B cell (primary cell): ENCODE measurements at regions not wholly inside any gene's neighbourhood (a gene's known extent, or its start where the extent isn't known, plus 50 kb on each side); places are given as distances from the start of the nearest gene placed in this dataset.
"Not testable (repeated sequence)": the region's sequence is repeated elsewhere in the genome, so short reads cannot be mapped to it uniquely, and the experiment has no call there.

Source experiments
- ATAC-seq: fragments of 200-7000 bp; cut with Tn5 transposase; one replicate; pipeline ENCODE4 v1.10.0; 2021; ENCODE audit warnings: low read depth, mild to moderate bottlenecking, moderate number of reproducible peaks, moderate library complexity
- CTCF ChIA-PET: fragments of 350-600 bp; sonication (Branson Sonifier 250); formaldehyde crosslinking; loops from one replicate; lab custom pipeline; 2021; ENCODE audit warnings: antibody characterized with exemption, inconsistent platforms; lab: Charles Lee
- POLR2A ChIA-PET: fragments of 350-600 bp; sonication (Branson Sonifier 250); formaldehyde crosslinking; loops from one replicate; lab custom pipeline; 2021; ENCODE audit warnings: antibody characterized with exemption; lab: Charles Lee
- DNase-seq: peaks from one replicate; pipeline ENCODE4 v3.0.0; 2013
- H2AFZ ChIP-seq: 2 replicates; pipeline ENCODE4 v1.6.1; 2012; ENCODE audit warnings: mild to moderate bottlenecking, low read depth, low read length; ENCODE audit not compliant: insufficient read depth, poor library complexity, severe bottlenecking
- H3K27ac ChIP-seq, 2 donors: 1 replicate in 1 of 2; 2 replicates in 1 of 2; pipeline ENCODE4 v1.5.1; 2012 to 2013; ENCODE audit warnings: low read length in 2 of 2, mild to moderate bottlenecking in 2 of 2, moderate library complexity in 1 of 2
- H3K27me3 ChIP-seq, 4 experiments: fragments of 200-600 bp in 1 of 4; sonication (generic) in 1 of 4; replicated peaks in 1 of 4; 1 replicate in 2 of 4; 2 replicates in 2 of 4; pipeline versions ENCODE4 v1.6.1 to v1.7.0; 2013 to 2016; ENCODE audit warnings: low read length in 3 of 4, mild to moderate bottlenecking in 2 of 4, mixed read lengths in 1 of 4, moderate library complexity in 1 of 4; ENCODE audit not compliant: insufficient read depth in 4 of 4, control insufficient read depth in 3 of 4; ENCODE audit errors: control extremely low read depth in 1 of 4
- H3K36me3 ChIP-seq, 2 experiments: replicated peaks in 1 of 2; 1 replicate in 1 of 2; 2 replicates in 1 of 2; pipeline versions ENCODE4 v1.6.1 to v1.7.1; 2013; ENCODE audit warnings: low read length in 1 of 2; ENCODE audit not compliant: insufficient read depth in 2 of 2, control insufficient read depth in 1 of 2; ENCODE audit errors: control extremely low read depth in 1 of 2, extremely low read depth in 1 of 2
- H3K4me1 ChIP-seq, 2 donors: fragments of 200-600 bp in 1 of 2; sonication (generic) in 1 of 2; 1 replicate in 1 of 2; 2 replicates in 1 of 2; pipeline versions ENCODE4 v1.5.1 to v1.6.1; 2013 to 2017; ENCODE audit warnings: low read length in 2 of 2; ENCODE audit not compliant: control insufficient read depth in 2 of 2, insufficient read depth in 2 of 2
- H3K4me2 ChIP-seq: replicated peaks from 2 replicates; pipeline ENCODE3; 2012; ENCODE audit warnings: mild to moderate bottlenecking, low read depth, low read length; ENCODE audit not compliant: poor library complexity, severe bottlenecking
- H3K4me3 ChIP-seq, 5 experiments: fragments of 200-600 bp in 1 of 5; sonication (generic) in 1 of 5; 1 replicate in 3 of 5; 2 replicates in 2 of 5; pipeline versions ENCODE4 v1.5.1 to v1.7.0; 2011 to 2016; ENCODE audit warnings: low read length in 4 of 5, mild to moderate bottlenecking in 4 of 5, low read depth in 2 of 5, control low read depth in 1 of 5, moderate library complexity in 1 of 5; ENCODE audit not compliant: insufficient read depth in 1 of 5; ENCODE audit errors: control extremely low read depth in 1 of 5, extremely low read depth in 1 of 5
- H3K79me2 ChIP-seq: fragments of 200-600 bp; sonication (generic); one replicate; pipeline ENCODE4 v1.6.0; 2016; ENCODE audit warnings: low read length; ENCODE audit not compliant: control insufficient read depth, insufficient read depth
- H3K9ac ChIP-seq: fragments of 200-600 bp; sonication (generic); 2 replicates; pipeline ENCODE4 v1.6.1; 2017; ENCODE audit warnings: mild to moderate bottlenecking, low read length, moderate library complexity
- H3K9me3 ChIP-seq, 3 donors: one replicate each; pipeline versions ENCODE4 v1.6.1 to v1.7.1; 2013; ENCODE audit warnings: low read length in 2 of 3; ENCODE audit not compliant: control insufficient read depth in 2 of 3, insufficient read depth in 1 of 3; ENCODE audit errors: control extremely low read depth in 1 of 3
- H4K20me1 ChIP-seq: 2 replicates; pipeline ENCODE4 v1.6.0; 2012; ENCODE audit warnings: mild to moderate bottlenecking, low read length; ENCODE audit not compliant: insufficient read depth, control insufficient read depth, poor library complexity, severe bottlenecking
- H3K27ac Mint-ChIP-seq: one replicate; pipeline ENCODE4 v1.8.0; 2021; ENCODE audit warnings: mixed read lengths
- H3K27me3 Mint-ChIP-seq: one replicate; pipeline ENCODE4 v1.8.0; 2021; ENCODE audit warnings: mixed read lengths
- H3K4me1 Mint-ChIP-seq: one replicate; pipeline ENCODE4 v1.8.0; 2021; ENCODE audit warnings: mixed read lengths
- H3K4me3 Mint-ChIP-seq: one replicate; pipeline ENCODE4 v1.8.0; 2021; ENCODE audit warnings: mixed read lengths
- H3K9me3 Mint-ChIP-seq: one replicate; pipeline ENCODE4 v1.8.0; 2022; ENCODE audit warnings: mixed read lengths; ENCODE audit not compliant: insufficient read depth
- EZH2 ChIP-seq: IDR thresholded peaks from 2 replicates; pipeline ENCODE4 v1.6.1; 2012; ENCODE audit warnings: borderline replicate concordance, low read depth, mild to moderate bottlenecking, moderate library complexity, low read length; ENCODE audit not compliant: insufficient read depth, poor library complexity, severe bottlenecking
- WGBS: methylation state at CpG from one replicate; pipeline ENCODE4 v1.1.5; 2013; ENCODE audit warnings: missing lambda C conversion rate; ENCODE audit not compliant: insufficient coverage; 5-methylcytosine and 5-hydroxymethylcytosine counted together
- intact Hi-C: fragments of 100-400 bp; cut with micrococcal nuclease; formaldehyde crosslinking; loops from one replicate; pipeline ENCODE4 v1.10.0; 2022
- TF ChIP-seq, protein P1 (sequence below): fragments of 200-600 bp; IDR thresholded peaks from one replicate; pipeline ENCODE4 v1.8.0; 2022; ENCODE audit warnings: antibody characterized with exemption, mild to moderate bottlenecking

- ChIA-PET CTCF (no interaction called here), POLR2A (no interaction called here)
- Histone ChIP-seq H3K9ac (no peak overlapping the region), H3K4me2 (no peak overlapping the region), H2AFZ (no peak overlapping the region), H3K79me2 (peaks cover 10% of the 10 kb centered on the region), H3K36me3 (no peaks in the 10 kb centered on the region), H3K27me3 (no peaks in the 10 kb centered on the region), H3K4me3 (no peak overlapping the region), H3K27ac (no peak overlapping the region), H3K4me1 (no peaks in the 10 kb centered on the region), H4K20me1 (peaks cover 5% of the 10 kb centered on the region), H3K9me3 (peaks cover 0 to 4% (median 2%) of the 10 kb centered on the region in 3 donors)
- no peaks in the 10 kb centered on the region for H3K27me3 Mint-ChIP-seq
- intact Hi-C loops, result no loop called here
- no peak overlapping the region for H3K4me3 Mint-ChIP-seq
- TF ChIP-seq EZH2, result no peak
- TF ChIP-seq, protein P1, sequence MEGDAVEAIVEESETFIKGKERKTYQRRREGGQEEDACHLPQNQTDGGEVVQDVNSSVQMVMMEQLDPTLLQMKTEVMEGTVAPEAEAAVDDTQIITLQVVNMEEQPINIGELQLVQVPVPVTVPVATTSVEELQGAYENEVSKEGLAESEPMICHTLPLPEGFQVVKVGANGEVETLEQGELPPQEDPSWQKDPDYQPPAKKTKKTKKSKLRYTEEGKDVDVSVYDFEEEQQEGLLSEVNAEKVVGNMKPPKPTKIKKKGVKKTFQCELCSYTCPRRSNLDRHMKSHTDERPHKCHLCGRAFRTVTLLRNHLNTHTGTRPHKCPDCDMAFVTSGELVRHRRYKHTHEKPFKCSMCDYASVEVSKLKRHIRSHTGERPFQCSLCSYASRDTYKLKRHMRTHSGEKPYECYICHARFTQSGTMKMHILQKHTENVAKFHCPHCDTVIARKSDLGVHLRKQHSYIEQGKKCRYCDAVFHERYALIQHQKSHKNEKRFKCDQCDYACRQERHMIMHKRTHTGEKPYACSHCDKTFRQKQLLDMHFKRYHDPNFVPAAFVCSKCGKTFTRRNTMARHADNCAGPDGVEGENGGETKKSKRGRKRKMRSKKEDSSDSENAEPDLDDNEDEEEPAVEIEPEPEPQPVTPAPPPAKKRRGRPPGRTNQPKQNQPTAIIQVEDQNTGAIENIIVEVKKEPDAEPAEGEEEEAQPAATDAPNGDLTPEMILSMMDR, result no peak
- H3K27ac Mint-ChIP-seq, result no peak overlapping the region
- DNase-seq, result no peak
- no CpG with 5 or more reads among the region's 1 CpG for WGBS
- no peak for ATAC-seq
- no peaks in the 10 kb centered on the region for H3K4me1 Mint-ChIP-seq
- H3K9me3 Mint-ChIP-seq, result peaks cover 11% of the 10 kb centered on the region
These were observed 1397.0 kb downstream of the UQCRFS1 start for GRCh38 chr19:27815985-27816384.

GRCh38 chr19:27814834-27815233 is 1398.1 kb downstream of the UQCRFS1 start:
- DNase-seq, ATAC-seq, H3K4me2 ChIP-seq, H3K4me1 Mint-ChIP-seq, POLR2A ChIA-PET, H3K4me3 ChIP-seq, H2AFZ ChIP-seq, H3K27me3 ChIP-seq, H3K4me1 ChIP-seq, CTCF ChIA-PET, H3K27ac Mint-ChIP-seq, H4K20me1 ChIP-seq, H3K27me3 Mint-ChIP-seq, intact Hi-C loops, H3K27ac ChIP-seq, H3K4me3 Mint-ChIP-seq, H3K9me3 ChIP-seq, H3K36me3 ChIP-seq, H3K9ac ChIP-seq: not testable (repeated sequence)
- WGBS, result 81% methylated on average over 2 of the region's 4 CpGs
- peaks cover 10% of the 10 kb centered on the region for H3K79me2 ChIP-seq
- peaks cover 11% of the 10 kb centered on the region for H3K9me3 Mint-ChIP-seq

DNA sequence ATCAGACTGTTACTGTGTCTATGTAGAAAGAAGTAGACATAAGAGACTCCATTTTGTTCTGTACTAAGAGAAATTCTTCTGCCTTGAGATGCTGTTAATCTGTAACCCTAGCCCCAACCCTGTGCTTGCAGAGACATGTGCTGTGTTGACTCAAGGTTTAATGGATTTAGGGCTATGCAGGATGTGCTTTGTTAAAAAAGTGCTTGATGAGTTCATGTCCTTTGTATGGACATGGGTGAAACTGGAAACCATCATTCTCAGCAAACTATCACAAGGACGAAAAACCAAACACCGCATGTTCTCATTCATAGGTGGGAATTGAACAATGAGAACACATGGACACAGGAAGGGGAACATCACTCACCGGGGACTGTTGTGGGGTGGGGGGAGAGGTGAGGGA is 1398.7 kb downstream of the UQCRFS1 start:
- H3K9me3 ChIP-seq, H3K4me3 Mint-ChIP-seq, H3K36me3 ChIP-seq, H3K27ac Mint-ChIP-seq, H2AFZ ChIP-seq, H3K4me1 Mint-ChIP-seq, H3K4me1 ChIP-seq, H3K9ac ChIP-seq, ATAC-seq, H3K27me3 ChIP-seq, H3K4me3 ChIP-seq, POLR2A ChIA-PET, DNase-seq, H3K27me3 Mint-ChIP-seq, CTCF ChIA-PET, intact Hi-C loops, H3K27ac ChIP-seq, H3K4me2 ChIP-seq, H4K20me1 ChIP-seq: not testable (repeated sequence)
- H3K79me2 ChIP-seq, result peaks cover 10% of the 10 kb centered on the region
- peaks cover 11% of the 10 kb centered on the region for H3K9me3 Mint-ChIP-seq
- WGBS, result no CpG with 5 or more reads among the region's 3 CpGs
